SW480 (cell line): ENCODE measurements at regions not wholly inside any gene's neighbourhood (a gene's known extent, or its start where the extent isn't known, plus 50 kb on each side); places are given as distances from the start of the nearest gene placed in this dataset.
A peak's percentile ranks its signal among the peaks of the same experiment; 100 is the strongest.

Experiments used
- DNase-seq: peaks from one replicate; pipeline ENCODE4 v3.0.0-alpha.2; 2016; ENCODE audit warnings: low spot score

DNA sequence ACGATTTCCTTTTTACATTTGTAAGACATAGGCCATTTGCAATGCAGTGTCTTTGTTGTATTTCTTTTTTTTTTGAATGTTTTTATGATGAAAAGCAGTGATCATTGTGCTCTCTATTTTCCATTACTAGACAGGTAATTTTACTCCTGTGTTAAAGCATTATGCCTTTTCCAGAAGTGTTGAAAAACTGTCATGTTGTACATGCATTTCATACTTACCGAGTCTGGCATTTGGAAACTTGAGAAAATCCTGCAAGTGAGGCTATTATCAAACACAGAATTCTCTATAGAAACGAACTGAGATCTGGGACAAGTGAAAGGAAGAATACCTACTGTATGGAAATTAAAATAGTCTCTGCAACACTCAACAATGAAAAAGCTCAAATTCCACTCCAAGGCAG lies 78.6 kb upstream of the CNR1 start:
- no peak for DNase-seq

DNA sequence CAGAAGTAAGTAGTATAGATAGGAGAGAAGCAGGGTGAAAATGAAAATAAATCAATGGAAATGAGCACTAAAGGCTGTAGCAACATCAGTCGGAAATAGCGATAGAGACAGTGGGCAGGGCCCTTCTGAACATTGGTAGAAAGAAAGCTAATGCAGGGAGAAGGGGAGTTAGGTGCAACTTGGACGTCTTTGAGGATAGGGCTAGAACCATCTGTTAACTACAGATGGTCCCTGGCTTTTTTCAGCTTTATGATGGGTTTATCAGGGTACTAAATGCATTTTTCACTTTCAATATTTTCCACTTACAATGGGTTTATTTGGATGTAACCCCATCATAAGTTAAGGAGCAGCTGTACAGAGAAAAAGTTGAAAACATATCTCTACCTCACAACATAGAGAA lies 72.8 kb upstream of the CNR1 start:
- DNase-seq = no peak

DNA sequence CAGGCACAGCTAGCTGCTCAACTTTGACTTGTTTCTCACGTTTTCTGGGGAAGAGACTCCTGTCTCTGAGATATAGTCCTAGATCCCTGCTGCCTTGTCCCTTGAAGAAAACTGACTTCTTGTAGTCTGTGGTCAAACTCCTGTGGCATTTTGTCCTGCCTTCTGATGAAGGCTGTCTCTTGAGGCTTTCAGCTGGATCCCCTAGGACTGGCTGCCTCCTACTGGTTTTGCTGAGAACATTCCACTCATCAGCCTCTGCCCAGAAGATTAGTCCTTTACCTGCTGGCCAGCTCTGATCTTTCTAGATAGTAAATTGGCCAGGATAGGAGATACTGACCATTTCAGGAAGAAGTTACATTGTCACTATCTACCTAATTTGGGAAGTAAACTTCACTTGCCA lies 71.9 kb upstream of the CNR1 start:
- peak; percentile 28 for DNase-seq

DNA sequence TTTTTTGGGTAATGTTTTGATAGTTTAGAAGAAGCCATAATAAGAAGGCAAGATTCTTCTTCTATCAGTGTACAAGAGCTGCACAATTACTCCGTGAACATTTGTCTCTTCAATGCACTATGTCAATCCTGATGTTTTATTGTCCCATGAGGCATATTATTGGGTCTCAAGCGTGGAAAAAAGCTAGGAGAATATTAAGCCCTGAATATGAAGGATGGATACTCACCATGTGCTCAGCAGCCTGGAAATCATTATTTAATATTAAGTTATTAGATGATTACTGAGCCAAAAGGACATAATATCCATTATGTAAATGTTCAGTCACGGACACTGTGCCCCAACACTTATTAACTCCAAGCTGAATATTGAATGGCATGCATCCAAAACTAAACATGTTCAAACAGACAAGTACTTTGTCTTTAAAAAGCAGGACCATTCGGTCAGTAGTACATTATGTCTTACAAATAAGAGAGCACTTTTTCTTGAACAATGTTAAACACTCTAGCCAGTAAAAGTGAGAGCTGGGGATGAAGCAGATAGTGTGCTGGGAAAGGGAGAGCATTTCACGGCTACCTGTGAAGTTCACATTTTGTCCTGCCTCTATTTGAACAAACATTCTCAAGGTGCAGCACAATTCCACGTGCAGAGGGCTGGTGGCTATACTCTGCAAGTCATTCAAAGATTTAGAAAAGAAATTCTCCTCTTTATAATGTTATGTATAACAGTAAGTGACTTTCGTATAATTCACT lies 70.6 kb upstream of the CNR1 start:
- DNase-seq = no peak

DNA sequence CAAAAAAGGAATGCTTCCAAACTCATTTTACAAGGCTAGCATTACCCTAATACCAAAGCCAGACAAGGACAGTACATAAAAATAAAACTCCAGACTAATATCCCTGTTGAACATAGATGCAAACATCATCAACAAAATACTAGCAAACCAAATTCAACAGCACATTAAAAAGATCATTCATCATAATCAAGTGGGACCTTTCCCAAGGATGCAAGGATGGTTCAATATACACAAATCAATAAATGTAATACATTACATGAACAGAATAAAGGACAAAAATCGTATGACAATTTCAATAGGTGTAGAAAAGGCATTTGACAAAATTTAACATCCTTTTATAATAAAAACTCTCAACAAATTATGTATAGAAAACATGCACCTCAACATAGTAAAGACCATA lies 66.6 kb upstream of the CNR1 start:
- no peak for DNase-seq

DNA sequence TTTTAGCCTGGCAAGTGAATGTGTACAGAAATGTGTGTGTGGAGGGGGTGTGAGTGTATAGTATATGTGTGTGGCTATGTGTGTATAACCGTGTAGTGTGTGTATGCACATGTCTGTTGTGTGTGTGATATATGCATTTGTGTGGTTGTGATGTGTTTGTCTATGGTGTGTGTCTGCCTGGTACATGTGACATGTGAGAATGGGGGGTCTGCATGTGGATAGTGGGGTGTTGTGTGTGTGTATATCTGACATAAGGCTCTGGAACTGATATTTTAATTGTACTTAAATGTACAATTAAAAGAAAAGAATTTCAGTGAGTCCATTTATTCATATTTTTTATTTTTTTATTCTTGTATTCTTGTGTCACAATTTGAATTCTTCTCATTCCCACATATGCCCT lies 57.2 kb upstream of the CNR1 start:
- no peak for DNase-seq

DNA sequence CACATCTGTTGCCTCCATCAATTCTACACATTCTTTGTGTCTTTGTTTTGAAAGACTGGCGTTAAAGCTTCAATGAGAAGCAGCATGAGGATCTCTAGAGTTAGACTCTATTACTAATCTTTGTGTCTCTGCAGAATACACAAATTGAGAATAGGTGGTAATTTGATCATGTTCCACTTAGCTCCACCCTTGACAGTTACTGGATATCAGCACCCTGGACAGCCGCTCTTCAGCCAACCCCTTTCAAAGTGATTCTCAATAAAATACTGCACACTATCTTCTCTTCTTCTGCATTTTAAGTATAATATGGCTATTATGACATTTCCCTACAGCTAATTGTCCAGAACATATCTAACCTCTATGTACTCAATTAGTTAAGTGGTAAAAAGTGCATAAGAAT lies 54.3 kb upstream of the CNR1 start:
- peak; percentile 16 for DNase-seq

DNA sequence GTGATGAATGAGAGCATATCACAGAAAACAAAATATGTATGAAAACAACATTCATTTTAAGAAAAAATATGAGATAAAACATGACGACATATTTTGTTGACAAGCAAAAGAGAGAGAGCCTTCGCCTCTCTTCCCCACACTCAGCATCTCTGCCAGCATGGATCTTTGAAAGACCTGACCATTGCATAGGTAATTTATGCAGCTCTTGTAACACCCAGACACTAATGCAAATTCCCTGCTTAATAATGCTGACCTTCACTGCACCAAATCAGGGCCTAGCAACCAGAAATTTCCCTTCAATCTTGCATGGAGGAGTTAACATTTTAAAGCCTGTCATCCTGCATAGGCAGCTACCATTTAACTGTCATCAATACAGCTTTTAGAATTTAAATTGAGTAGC lies 50.0 kb upstream of the CNR1 start:
- DNase-seq = no peak
